Chondrocyte (in vitro differentiated cells): ENCODE measurements at regions not wholly inside any gene's neighbourhood (a gene's known extent, or its start where the extent isn't known, plus 50 kb on each side); places are given as distances from the start of the nearest gene placed in this dataset.

Experiments
- DNase-seq: peaks from one replicate; pipeline ENCODE4 v3.0.0; 2021; ENCODE audit warnings: mixed read lengths, low spot score
- H3K27ac Mint-ChIP-seq: one replicate; pipeline ENCODE4 v1.8.0; 2021; ENCODE audit warnings: mild to moderate bottlenecking, moderate library complexity, mixed read lengths; ENCODE audit not compliant: unreplicated experiment
- H3K27me3 Mint-ChIP-seq: 2 replicates; pipeline ENCODE4 v1.8.0; 2021; ENCODE audit warnings: low read depth, mixed read lengths
- H3K36me3 Mint-ChIP-seq: 2 replicates; pipeline ENCODE4 v1.8.0; 2021; ENCODE audit warnings: low read depth, mixed read lengths
- H3K4me1 Mint-ChIP-seq: 2 replicates; pipeline ENCODE4 v1.8.0; 2021; ENCODE audit warnings: low read depth, mild to moderate bottlenecking, mixed read lengths
- H3K4me3 Mint-ChIP-seq: one replicate; pipeline ENCODE4 v1.8.0; 2021; ENCODE audit warnings: mild to moderate bottlenecking, moderate library complexity, mixed read lengths; ENCODE audit not compliant: unreplicated experiment
- H3K9me3 Mint-ChIP-seq: 2 replicates; pipeline ENCODE4 v1.8.0; 2021; ENCODE audit warnings: low read depth, mixed read lengths
- TF ChIP-seq, protein P1 (sequence below): fragments of 200-600 bp; sonication (generic); IDR thresholded peaks from 2 replicates; pipeline ENCODE4 v1.5.0; 2021; ENCODE audit warnings: antibody characterized with exemption, mild to moderate bottlenecking, moderate library complexity

DNA sequence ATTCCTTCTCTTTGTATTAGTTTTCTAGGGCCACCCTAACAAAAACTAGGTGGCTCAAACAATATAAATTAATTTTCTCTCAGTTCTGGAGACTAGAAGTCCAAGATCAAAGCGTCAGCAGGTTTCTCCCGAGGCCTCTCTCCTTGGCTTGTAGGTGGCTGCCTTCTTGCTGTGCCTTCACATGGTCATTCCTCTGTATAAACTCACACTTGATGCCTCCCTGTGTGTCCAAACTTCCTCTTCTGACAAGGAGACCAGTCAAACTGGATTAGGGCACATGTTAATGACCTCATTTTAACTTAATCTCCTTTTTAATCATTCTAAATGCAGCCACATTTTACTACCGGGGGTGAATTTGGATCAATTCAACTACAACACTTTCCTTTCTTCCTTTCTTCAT is 691.1 kb downstream of the DIPK2A start:
- Mint-ChIP-seq H3K9me3 (peaks cover 14% of the 10 kb centered on the region), H3K36me3 (peaks cover 8% of the 10 kb centered on the region), H3K4me3 (no peak overlapping the region), H3K4me1 (peaks cover 10% of the 10 kb centered on the region), H3K27me3 (no peaks in the 10 kb centered on the region), H3K27ac (no peak overlapping the region)
- DNase-seq = no peak
- TF ChIP-seq, protein P1, sequence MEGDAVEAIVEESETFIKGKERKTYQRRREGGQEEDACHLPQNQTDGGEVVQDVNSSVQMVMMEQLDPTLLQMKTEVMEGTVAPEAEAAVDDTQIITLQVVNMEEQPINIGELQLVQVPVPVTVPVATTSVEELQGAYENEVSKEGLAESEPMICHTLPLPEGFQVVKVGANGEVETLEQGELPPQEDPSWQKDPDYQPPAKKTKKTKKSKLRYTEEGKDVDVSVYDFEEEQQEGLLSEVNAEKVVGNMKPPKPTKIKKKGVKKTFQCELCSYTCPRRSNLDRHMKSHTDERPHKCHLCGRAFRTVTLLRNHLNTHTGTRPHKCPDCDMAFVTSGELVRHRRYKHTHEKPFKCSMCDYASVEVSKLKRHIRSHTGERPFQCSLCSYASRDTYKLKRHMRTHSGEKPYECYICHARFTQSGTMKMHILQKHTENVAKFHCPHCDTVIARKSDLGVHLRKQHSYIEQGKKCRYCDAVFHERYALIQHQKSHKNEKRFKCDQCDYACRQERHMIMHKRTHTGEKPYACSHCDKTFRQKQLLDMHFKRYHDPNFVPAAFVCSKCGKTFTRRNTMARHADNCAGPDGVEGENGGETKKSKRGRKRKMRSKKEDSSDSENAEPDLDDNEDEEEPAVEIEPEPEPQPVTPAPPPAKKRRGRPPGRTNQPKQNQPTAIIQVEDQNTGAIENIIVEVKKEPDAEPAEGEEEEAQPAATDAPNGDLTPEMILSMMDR = no peak

DNA sequence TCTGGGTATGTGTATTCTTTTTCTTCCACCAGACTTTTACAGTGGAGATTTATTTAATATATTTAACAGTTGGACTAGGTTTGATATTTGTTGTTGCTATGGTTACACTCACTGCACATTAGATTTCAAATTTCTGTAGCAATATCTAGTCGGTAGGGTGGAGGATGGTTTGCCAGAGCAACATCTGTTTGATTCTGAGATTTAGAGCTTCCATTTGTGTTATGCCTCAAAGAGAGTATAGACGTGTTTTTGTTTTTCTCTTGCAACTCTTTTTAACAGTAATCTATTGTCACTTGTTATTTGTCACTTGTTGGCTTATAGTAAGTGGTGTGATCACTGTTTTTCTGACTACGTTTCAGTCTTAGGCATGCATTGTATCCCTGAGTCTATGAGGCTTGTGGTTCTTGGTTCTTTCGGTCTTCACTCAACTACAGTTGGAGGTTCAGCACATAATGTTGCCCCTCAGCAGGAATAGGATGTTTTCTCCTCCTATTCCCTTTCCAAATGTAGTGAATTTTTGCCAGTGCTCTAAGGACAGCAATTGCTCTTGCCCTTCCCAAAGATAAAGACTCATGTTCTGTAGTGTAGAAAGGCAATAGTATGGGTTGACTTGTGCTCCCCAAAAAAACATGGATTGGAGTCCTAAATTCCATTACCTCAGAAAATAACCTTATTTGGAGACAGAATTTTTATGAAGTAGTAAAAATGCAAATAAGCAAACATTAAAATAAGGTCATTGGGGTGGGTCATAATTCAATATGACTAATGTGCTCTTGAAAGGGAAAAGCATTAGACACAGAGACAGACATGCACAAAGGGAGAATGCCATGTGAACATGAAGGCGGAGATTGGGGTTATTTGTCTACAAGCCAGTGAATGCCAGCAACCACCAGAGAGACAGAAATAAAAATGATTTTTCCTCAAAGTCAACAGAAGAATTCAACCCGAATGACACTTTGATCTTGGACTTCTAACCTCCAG is 692.1 kb downstream of the DIPK2A start:
- H3K9me3 Mint-ChIP-seq = peaks cover 14% of the 10 kb centered on the region
- H3K4me1 Mint-ChIP-seq = peaks cover 14% of the 10 kb centered on the region
- TF ChIP-seq, protein P1 = no peak
- no peak for DNase-seq
- no peaks in the 10 kb centered on the region for H3K27me3 Mint-ChIP-seq
- no peak overlapping the region for H3K4me3 Mint-ChIP-seq
- no peak overlapping the region for H3K27ac Mint-ChIP-seq
- peaks cover 8% of the 10 kb centered on the region for H3K36me3 Mint-ChIP-seq

DNA sequence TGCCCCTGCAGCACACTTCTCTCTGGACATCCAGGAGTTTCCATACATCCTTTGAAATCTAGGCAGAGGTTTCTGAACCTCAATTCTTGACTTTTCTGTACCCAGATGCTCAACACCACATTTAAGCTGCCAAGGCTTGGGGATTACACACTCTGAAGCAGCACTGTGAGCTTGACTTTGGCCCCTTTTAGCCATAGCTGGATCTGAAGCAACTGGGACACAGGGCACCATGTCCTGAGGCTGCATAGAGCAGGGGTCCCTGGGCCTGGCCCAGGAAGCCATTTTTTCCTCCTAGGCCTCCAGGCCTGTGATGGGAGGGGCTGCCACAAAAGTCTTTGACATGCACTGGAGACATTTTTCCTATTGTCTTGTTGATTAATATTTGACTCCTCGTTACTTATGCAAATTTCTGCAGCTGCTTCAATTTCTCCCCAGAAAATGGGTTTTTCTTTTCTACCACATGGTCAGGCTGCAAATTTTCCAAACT is 694.0 kb downstream of the DIPK2A start:
- Mint-ChIP-seq H3K9me3 (peaks cover 14% of the 10 kb centered on the region), H3K27me3 (no peaks in the 10 kb centered on the region), H3K4me3 (no peak overlapping the region), H3K27ac (no peak overlapping the region), H3K4me1 (peaks cover 15% of the 10 kb centered on the region), H3K36me3 (peaks cover 8% of the 10 kb centered on the region)
- no peak for DNase-seq
- TF ChIP-seq, protein P1 = no peak

DNA sequence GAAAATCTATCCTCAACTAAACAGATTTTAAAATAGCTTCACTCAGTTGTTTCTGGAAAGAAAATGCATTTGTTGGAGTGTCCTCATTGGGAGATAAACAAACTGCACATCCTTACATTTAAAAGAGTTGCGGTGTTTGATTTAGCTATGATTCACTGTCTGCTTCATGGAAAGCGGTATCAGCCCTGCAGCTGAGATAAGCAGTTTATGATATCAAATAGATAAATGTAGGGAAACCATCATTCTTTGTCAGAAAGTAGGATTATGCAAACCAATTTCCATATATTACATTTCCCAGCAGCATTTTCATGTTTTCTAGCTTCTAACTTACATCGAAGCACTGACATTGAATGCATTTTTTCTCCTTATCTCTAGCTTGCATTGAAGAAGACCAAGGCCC is 698.9 kb downstream of the DIPK2A start:
- peaks cover 5% of the 10 kb centered on the region for H3K36me3 Mint-ChIP-seq
- H3K4me1 Mint-ChIP-seq = peaks cover 18% of the 10 kb centered on the region
- H3K9me3 Mint-ChIP-seq = peaks cover 9% of the 10 kb centered on the region
- H3K27me3 Mint-ChIP-seq = no peaks in the 10 kb centered on the region
- TF ChIP-seq, protein P1 = no peak
- H3K4me3 Mint-ChIP-seq = no peak overlapping the region
- no peak overlapping the region for H3K27ac Mint-ChIP-seq
- DNase-seq = no peak

DNA sequence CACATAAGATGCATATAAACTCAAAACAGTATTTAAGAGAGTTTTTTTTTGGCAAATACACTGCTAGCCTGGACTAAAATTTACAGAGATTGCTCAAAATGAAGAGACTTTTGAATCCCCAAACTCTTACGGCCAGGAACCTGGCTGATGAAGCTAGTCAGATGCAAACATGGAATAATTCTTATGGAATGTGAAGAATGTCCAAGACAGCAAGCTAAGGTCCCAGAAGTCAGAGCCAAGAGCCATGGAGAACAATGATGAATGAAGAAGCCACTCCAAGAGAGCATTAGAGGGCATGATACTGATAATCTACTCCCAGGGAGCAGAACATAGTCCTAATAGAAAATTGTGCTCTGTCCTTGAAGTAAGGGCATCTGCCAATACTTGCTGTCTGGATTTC is 705.5 kb downstream of the DIPK2A start:
- H3K27ac Mint-ChIP-seq = peak overlapping the region; percentile 10
- H3K4me3 Mint-ChIP-seq = no peak overlapping the region
- H3K27me3 Mint-ChIP-seq = no peaks in the 10 kb centered on the region
- no peaks in the 10 kb centered on the region for H3K36me3 Mint-ChIP-seq
- TF ChIP-seq, protein P1 = no peak
- no peaks in the 10 kb centered on the region for H3K9me3 Mint-ChIP-seq
- DNase-seq = no peak
- peaks cover 16% of the 10 kb centered on the region for H3K4me1 Mint-ChIP-seq
